ENCODE measurements at regions not wholly inside any gene's neighbourhood (a gene's known extent, or its start where the extent isn't known, plus 50 kb on each side); places are given as distances from the start of the nearest gene placed in this dataset.

DNA sequence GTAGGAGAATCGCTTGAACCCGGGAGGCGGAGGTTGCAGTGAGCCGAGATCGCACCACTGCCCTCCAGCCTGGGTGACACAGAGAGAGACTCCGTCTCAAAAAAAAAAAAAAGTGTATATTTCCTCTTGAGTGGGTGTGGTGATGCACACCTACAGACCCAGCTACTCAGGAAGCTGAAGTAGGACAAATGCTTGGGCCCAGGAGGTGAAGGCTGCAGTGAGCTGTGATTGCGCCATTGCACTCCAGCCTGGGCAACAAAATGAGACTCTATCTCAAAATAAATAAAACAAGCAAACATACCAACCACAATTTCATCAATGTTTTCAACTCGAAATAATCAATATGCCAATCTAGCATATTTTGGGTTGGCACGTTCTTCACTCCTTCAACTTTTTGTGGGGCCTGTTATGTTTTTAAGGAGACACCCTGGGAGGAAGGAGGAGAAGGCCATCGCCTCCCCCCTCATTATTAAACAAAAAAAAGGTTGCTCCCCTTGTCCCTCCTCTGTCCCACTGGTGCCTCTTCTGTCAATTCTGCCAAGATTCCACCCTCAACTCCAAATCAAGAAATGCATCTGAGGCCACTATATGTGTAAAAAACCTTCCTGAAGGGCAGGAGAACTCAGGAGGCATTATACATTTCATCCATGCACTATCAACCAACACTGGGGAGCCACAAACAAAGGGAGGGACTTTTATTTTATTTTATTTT, 52.4 kb upstream of the ATF7IP2 start:
- DNase-seq (ENCODE audit: insufficient read length, low spot score), result no peak
- no peak for FAIRE-seq
- no peak for TF ChIP-seq CTCF (IDR thresholded peaks at IDR 0.05; ENCODE audit: insufficient read depth, missing control alignments)

DNA sequence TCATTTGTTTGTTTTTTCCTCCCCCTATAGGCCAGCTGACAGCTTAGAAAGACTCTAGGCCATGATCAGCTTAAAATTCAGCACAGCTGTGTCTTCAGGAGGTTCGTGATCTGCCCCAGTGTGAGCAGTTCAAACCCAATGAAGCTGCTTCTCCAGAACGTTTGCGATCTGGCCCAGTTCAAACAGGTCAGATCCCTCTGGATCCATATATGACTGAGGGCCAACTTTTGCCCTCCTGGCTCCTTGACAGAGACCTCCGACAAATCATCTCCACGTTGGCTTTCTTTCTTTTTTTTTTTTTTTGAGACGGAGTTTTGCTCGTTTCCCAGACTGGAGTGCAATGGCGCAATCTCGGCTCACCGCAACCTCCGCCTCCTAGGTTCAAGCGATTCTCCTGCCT, 50.2 kb upstream of the ATF7IP2 start:
- no peak for FAIRE-seq
- DNase-seq (ENCODE audit: insufficient read length, low spot score), result no peak
- no peak for TF ChIP-seq CTCF (IDR thresholded peaks at IDR 0.05; ENCODE audit: insufficient read depth, missing control alignments)

Measured in D721Med (cell line).